AG09319 (cell line): ENCODE measurements at regions not wholly inside any gene's neighbourhood (a gene's known extent, or its start where the extent isn't known, plus 50 kb on each side); places are given as distances from the start of the nearest gene placed in this dataset.

Experiments used
- DNase-seq: peaks from one replicate; pipeline ENCODE4 v3.0.0-alpha.2; 2010; ENCODE audit warnings: low read depth; ENCODE audit errors: extremely low read depth
- TF ChIP-seq, protein P1 (sequence below): IDR thresholded peaks from 2 replicates; pipeline ENCODE4 v1.5.1; 2011; ENCODE audit warnings: low read depth, mild to moderate bottlenecking, inconsistent platforms, low read length, moderate library complexity

DNA sequence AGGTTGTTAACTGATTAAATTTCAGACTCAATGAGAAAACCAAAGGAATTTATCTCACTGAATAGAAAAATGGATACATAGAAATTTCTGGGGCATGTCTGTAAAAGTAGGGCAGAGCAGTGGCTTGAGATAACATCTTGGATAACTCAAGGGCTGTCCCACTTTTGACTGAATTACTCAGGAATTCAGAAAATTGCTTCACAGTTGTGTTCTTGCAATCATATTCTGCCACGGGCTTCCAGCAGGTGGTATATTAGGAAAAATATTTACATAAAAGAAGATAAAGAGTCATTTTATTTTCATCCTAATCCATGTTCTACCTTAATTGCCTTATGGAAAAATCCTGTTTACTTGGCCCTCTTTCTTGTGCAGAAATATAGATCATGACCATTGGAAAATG is 156.4 kb upstream of the AKIRIN2 start:
- TF ChIP-seq, protein P1, sequence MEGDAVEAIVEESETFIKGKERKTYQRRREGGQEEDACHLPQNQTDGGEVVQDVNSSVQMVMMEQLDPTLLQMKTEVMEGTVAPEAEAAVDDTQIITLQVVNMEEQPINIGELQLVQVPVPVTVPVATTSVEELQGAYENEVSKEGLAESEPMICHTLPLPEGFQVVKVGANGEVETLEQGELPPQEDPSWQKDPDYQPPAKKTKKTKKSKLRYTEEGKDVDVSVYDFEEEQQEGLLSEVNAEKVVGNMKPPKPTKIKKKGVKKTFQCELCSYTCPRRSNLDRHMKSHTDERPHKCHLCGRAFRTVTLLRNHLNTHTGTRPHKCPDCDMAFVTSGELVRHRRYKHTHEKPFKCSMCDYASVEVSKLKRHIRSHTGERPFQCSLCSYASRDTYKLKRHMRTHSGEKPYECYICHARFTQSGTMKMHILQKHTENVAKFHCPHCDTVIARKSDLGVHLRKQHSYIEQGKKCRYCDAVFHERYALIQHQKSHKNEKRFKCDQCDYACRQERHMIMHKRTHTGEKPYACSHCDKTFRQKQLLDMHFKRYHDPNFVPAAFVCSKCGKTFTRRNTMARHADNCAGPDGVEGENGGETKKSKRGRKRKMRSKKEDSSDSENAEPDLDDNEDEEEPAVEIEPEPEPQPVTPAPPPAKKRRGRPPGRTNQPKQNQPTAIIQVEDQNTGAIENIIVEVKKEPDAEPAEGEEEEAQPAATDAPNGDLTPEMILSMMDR, result no peak
- no peak for DNase-seq

DNA sequence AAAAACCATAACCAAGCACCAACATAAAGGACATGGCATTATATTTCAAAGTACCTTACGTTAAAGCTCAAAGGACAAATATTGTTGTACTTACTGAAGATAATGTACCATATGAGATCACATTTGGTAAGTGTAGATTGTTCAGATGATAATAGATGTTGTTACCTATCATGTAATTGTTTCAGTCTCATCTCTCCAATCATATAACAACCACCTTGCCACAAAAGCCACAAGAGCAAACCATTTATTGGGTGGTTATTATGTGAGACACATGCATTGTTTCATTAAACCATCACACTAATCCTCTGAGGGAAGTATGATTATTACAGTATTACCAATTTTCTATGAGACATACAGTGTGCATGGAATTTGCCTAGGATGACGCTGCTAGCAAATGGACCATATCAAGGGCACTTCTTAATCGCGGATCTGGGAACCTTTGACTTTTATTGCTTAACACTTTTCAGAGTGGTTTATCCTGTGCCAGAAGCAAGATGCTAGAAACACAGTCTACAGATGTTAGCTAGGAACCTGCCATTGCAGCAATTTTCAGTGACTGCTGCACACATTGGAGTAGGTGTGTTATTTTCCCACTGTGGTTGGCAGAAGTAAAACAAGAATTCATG is 149.8 kb upstream of the AKIRIN2 start:
- DNase-seq, result no peak
- TF ChIP-seq, protein P1, result no peak

DNA sequence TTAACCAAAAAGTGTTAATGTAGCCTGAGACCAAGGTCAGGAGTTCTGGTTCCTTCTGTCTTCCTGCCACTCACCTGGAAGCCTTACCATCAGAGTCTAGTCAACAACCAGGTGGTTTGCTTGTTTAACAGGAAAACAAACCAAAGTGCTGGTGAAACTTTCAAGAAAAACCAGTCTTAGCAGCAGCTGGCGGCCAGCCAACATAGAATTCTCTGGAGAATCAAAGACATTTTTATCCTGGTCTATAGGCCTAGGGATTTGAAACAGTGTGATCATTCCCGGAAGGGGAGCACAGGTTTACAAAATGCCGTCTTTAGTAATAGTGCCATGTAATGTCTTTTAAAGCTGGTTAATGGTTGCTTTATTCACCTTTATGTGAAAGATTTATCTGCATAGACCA is 146.6 kb upstream of the AKIRIN2 start:
- TF ChIP-seq, protein P1, result no peak
- no peak for DNase-seq

DNA sequence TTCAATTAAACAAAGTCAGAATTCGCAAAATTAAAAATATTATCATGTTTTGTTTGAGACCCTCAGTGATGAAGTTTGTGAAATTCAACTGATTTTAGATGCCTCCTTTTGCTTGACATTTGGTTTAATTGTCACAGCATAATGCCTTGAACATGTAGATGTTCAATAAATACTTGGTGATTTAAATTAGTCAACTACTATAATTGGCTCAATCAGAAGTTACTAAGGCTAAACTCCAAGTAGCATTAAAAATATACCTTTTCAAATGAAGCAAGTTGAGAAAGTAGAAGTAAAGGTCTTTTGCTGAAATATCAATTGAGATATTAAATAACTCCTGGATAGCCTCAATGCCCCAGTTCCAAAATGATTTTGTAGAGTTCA is 145.8 kb upstream of the AKIRIN2 start:
- DNase-seq, result no peak
- TF ChIP-seq, protein P1, result no peak

DNA sequence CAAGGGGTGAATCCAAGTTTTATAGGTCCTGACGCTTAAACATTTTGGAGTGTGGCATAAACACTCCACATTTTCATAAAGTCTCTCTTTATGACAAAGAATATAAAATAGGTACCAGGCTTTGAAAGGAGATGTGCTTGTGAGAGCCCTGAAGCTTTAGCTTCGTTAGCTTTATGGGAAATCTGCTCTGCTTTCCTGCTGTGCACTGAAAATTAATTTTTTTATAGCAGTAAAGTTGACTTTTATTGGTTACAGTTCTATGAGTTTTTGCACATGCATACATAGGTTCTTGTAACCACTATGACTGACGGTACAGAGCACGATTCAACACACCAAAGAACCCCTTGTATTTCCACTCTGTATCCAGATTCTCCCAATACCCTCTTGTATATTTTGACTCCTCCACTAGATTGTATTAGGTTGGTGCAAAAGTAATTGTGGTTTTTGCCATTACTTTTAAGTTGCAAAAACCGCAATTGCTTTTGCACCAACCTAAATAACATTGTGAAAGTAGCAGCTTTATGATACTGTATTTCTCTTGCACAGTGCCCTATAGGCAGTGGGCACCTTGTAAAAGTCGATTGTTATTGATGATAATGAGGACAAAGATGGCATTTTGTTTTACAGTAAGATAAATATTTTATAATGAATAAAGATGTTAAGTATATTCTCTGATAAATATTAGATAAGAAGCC is 145.2 kb upstream of the AKIRIN2 start:
- TF ChIP-seq, protein P1, result no peak
- no peak for DNase-seq

DNA sequence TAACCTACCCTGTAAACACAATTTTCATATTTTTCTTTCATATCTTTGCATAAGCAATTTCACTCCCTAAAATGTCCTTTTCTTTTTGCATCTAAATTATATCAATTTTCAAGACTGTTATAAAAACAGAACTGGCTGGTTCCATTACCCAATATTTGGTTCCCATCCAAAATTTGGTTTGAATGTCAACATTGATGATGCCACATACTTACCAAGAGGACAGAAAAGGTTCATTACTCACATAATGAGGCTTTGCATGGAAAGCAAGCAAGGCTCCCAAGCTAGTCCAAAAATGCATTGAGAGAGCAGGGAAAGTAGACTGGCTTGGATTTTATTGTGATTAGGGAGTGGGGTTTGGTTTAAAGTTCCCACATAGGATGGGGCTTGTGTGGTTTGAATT is 144.4 kb upstream of the AKIRIN2 start:
- TF ChIP-seq, protein P1, result no peak
- DNase-seq, result no peak

DNA sequence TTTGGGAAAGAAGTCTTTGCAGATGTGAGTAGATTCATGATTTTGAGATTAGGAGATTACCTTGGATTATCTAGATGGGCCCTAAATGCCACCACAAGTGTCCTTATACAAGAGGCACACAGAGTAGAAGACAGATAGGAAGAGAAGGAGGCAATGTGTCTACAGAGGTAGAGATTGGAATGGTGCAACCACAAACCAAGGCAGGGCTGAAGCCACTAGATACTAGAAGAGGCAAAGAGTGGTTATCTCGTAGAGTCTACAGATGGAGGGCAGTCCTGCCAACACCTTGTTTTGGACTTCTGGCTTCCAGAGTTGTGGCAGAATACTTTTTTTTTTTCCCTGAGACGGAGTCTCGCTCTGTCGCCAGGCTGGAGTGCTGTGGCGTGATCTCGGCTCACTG is 138.3 kb upstream of the AKIRIN2 start:
- no peak for DNase-seq
- TF ChIP-seq, protein P1, result no peak
